Fibroblast of villous mesenchyme (primary cell): ENCODE measurements at regions not wholly inside any gene's neighbourhood (a gene's known extent, or its start where the extent isn't known, plus 50 kb on each side); places are given as distances from the start of the nearest gene placed in this dataset.

Experiments
- DNase-seq: peaks from one replicate; pipeline ENCODE4 v3.0.0-alpha.2; 2010; ENCODE audit warnings: low read depth
- H3K4me3 ChIP-seq: 2 replicates; pipeline ENCODE4 v1.5.1; 2011; ENCODE audit warnings: low read depth, mild to moderate bottlenecking, low read length
- TF ChIP-seq, protein P1 (sequence below): IDR thresholded peaks from 2 replicates; pipeline ENCODE4 v1.5.1; 2012; ENCODE audit warnings: low read depth, mild to moderate bottlenecking, low read length; ENCODE audit not compliant: insufficient read depth

DNA sequence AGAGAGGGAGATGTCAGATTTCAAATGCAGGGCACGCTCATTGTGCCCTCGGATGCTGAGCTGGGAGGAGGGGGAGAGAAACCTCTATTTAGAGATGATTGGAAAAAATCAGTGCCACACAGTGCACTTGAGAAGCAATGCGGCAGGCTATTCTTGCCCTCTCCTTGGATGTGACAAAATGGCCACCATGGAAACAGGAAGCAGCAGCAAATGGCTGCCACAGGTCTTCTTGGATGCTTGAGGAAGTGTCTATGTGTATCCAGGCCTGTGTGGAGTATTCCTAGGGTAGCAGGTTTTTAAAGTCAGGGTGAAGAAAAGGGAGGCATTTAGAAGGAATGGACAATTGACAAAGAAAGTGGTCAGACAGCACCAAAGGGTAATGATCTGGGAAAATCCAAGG is 340.1 kb upstream of the ZFHX3 start:
- no peak overlapping the region for H3K4me3 ChIP-seq
- no peak for DNase-seq
- TF ChIP-seq, protein P1, sequence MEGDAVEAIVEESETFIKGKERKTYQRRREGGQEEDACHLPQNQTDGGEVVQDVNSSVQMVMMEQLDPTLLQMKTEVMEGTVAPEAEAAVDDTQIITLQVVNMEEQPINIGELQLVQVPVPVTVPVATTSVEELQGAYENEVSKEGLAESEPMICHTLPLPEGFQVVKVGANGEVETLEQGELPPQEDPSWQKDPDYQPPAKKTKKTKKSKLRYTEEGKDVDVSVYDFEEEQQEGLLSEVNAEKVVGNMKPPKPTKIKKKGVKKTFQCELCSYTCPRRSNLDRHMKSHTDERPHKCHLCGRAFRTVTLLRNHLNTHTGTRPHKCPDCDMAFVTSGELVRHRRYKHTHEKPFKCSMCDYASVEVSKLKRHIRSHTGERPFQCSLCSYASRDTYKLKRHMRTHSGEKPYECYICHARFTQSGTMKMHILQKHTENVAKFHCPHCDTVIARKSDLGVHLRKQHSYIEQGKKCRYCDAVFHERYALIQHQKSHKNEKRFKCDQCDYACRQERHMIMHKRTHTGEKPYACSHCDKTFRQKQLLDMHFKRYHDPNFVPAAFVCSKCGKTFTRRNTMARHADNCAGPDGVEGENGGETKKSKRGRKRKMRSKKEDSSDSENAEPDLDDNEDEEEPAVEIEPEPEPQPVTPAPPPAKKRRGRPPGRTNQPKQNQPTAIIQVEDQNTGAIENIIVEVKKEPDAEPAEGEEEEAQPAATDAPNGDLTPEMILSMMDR, result no peak

DNA sequence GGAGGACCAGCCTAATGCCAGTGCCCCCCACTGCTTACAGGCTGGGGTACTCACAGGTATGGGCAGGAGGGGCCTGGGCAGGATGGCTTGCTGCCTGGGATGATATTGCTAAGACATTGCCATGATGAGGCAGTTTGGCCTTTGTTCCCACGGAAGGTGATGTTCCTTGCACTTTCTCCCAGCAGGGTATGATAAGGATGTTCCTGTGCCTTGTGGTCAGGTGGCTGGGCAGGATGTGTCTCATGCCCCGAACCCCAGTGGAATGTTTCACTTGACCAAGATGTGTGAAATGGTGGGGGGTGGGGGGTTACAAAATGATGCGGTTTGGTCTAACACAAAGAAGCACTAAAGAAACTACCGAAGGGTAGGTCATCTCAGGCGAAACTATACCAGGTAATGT is 337.8 kb upstream of the ZFHX3 start:
- TF ChIP-seq, protein P1, result no peak
- no peak overlapping the region for H3K4me3 ChIP-seq
- DNase-seq, result no peak

DNA sequence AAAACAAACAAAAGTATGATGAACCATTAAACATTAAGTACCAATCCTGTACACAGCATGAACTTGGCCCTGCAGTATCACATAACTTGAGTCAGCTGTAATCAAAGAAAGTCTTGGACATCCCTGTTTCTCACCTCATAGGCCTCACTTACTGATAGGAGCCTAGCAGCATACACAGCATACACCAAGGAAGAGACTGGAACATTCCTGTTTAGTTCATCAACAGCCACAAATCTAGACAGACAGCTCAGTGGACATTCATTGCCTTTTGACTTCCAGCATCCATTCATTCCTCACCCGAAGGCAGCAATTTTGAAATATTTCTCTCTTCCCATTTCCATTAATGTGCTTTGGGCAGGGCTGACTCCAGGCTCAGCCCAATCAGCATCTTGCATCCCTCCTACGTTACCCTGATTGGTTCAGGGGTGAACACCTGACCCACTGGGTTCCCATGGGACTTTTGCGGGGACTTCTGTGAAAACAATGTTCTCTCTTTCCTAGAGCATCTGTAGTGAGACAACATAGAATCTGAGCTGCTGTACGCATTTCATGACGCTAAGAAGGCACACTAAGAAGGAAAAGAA is 336.7 kb upstream of the ZFHX3 start:
- TF ChIP-seq, protein P1, result no peak
- H3K4me3 ChIP-seq, result no peak overlapping the region
- no peak for DNase-seq

DNA sequence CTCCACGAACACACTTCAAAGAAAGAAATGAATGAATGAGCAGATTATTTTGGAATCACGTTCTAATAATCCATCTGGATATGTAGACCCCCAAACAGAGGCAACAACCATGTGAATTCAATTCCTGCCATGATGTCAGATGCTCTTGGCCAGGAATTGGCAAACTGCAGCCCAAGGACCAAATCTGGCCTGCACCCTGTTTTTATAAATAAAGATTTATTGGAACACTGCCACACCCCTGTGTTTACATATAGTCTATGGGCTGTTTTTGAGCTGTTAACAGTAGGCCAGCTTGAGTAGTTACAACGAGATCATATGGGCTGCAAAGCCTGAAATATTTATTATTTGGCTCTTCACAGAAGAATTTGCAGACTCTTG is 336.0 kb upstream of the ZFHX3 start:
- TF ChIP-seq, protein P1, result no peak
- no peak for DNase-seq

DNA sequence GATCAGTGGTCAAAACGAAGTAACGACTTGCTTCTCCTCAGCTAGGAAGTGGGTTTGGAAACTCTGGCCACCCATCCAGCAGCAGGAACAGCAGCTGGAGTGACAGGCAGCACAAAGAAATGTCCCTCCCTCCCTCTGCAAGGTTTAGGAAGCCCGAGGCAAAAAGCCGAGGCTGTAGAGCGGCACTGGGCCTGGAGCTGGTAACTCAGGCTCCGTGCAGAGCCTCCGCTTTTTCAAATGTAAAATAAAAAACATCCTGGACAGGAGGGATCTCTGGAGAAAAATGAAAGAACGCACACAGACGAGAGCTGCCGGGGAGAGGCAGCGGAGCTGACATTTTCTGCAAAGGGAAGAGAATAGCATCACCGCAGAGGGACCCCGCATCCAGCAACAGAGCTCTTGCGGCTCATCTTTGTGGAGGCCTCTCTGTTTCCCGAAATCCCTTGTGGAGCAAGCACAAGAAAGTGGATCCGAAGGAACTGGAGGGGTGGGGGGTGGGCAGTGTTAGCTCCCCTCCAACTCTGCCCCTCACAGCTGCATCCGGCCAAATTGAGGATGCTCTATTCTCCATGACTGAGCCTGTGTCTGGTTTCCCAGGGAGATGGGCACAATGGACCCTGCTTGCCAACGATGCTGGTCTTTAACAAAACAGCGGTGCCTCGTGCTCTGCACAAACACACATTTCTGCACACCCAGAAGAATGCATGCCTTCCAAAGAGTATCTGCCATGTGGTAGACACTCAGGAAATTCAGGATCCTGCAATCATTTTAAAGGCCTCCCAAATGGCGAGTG is 335.5 kb upstream of the ZFHX3 start:
- TF ChIP-seq, protein P1, result no peak
- no peak for DNase-seq
- no peak overlapping the region for H3K4me3 ChIP-seq

More for the DNA sequence above, 336.0 kb upstream of the ZFHX3 start:
- no peak overlapping the region for H3K4me3 ChIP-seq

DNA sequence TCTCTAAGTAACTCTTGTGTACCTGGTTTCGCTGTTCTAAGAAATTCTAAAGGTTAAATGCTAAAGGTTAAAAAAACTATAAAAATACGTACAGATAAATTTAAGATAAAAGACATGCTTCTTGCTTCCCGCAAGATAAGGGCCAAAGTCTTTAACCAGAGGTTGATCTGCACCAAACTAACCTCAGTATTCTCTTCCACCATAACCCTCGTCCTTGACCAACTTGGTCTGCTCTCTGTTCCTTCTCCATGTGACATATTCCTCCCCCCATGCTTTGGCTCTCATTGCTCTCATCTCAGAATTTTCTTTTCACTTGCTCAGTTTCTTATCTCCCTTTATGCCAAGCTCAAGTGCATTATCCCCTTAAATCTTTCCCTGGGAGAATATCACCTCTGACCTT is 330.5 kb upstream of the ZFHX3 start:
- no peak for DNase-seq
- TF ChIP-seq, protein P1, result no peak
- H3K4me3 ChIP-seq, result no peak overlapping the region
